Adrenal gland (tissue), 5 donors: ENCODE measurements at regions not wholly inside any gene's neighbourhood (a gene's known extent, or its start where the extent isn't known, plus 50 kb on each side); places are given as distances from the start of the nearest gene placed in this dataset.

Experiments
- POLR2A ChIP-seq, 2 donors: fragments of 450-650 bp; IDR thresholded peaks; one replicate each; pipeline ENCODE4 v1.6.1; 2017; ENCODE audit warnings: antibody characterized with exemption in 2 of 2, mild to moderate bottlenecking in 2 of 2, moderate library complexity in 1 of 2
- TF ChIP-seq, protein P1 (sequence below), 6 experiments: fragments of 450-650 bp in 4 of 6; fragments of 200-600 bp in 2 of 6; sonication (generic) in 1 of 6; IDR thresholded peaks; 1 replicate in 5 of 6; 2 replicates in 1 of 6; pipeline versions ENCODE4 v1.5.1 to v1.8.0; 2016 to 2021; ENCODE audit warnings: antibody characterized with exemption in 6 of 6, mild to moderate bottlenecking in 2 of 6, moderate library complexity in 1 of 6
- donor health status: DM: no; HTN: no; CAD: no.

DNA sequence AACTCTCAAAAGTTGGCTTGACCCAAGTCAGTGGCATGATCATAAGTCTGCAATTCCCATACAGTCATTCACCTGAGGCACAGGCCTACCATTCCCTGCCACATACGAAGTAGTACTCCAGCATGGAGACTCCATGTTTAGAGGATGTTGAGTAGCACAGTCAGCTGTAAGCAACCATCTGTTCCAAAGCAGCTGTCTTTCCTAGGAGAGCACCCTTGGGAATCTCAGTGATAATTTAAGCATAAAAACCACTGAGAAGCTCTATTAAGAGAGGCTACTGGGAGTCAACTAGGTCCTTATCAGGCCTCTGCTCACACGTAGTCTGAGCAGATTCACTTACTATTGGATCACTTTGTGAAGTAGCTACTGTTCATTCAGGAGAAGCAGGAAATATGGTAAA, 61.6 kb upstream of the UNC5B start:
- TF ChIP-seq, protein P1, sequence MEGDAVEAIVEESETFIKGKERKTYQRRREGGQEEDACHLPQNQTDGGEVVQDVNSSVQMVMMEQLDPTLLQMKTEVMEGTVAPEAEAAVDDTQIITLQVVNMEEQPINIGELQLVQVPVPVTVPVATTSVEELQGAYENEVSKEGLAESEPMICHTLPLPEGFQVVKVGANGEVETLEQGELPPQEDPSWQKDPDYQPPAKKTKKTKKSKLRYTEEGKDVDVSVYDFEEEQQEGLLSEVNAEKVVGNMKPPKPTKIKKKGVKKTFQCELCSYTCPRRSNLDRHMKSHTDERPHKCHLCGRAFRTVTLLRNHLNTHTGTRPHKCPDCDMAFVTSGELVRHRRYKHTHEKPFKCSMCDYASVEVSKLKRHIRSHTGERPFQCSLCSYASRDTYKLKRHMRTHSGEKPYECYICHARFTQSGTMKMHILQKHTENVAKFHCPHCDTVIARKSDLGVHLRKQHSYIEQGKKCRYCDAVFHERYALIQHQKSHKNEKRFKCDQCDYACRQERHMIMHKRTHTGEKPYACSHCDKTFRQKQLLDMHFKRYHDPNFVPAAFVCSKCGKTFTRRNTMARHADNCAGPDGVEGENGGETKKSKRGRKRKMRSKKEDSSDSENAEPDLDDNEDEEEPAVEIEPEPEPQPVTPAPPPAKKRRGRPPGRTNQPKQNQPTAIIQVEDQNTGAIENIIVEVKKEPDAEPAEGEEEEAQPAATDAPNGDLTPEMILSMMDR (IDR thresholded peaks at IDR 0.05), result no peak
- no peak for TF ChIP-seq POLR2A (IDR thresholded peaks at IDR 0.05)
